H9 (cell line): ENCODE measurements at regions not wholly inside any gene's neighbourhood (a gene's known extent, or its start where the extent isn't known, plus 50 kb on each side); places are given as distances from the start of the nearest gene placed in this dataset.

Experiments
- DNase-seq: peaks from one replicate; pipeline ENCODE4 v3.0.0-alpha.2; 2017
- H2AFZ ChIP-seq: one replicate; pipeline ENCODE4 v1.6.1; 2013; ENCODE audit warnings: mild to moderate bottlenecking, low read length, control low read depth, moderate library complexity
- H2AK5ac ChIP-seq: 2 replicates; pipeline ENCODE4 v1.6.1; 2013; ENCODE audit warnings: low read length, control low read depth, mixed read lengths; ENCODE audit not compliant: insufficient read length
- H2BK120ac ChIP-seq: one replicate; pipeline ENCODE4 v1.6.1; 2013; ENCODE audit warnings: low read depth, mild to moderate bottlenecking, low read length, control low read depth, inconsistent platforms; ENCODE audit not compliant: poor library complexity, severe bottlenecking
- H2BK12ac ChIP-seq: 2 replicates; pipeline ENCODE4 v1.6.1; 2013; ENCODE audit warnings: low read length, control low read depth, mixed read lengths, low read depth; ENCODE audit not compliant: insufficient read length
- H2BK15ac ChIP-seq: 2 replicates; pipeline ENCODE4 v1.6.1; 2013; ENCODE audit warnings: low read depth, low read length, control low read depth
- H2BK20ac ChIP-seq: one replicate; pipeline ENCODE4 v1.6.1; 2013; ENCODE audit warnings: low read depth, mild to moderate bottlenecking, low read length, control low read depth, inconsistent platforms; ENCODE audit not compliant: poor library complexity, severe bottlenecking
- H2BK5ac ChIP-seq: 2 replicates; pipeline ENCODE4 v1.6.1; 2013; ENCODE audit warnings: low read length, control low read depth, mixed read lengths; ENCODE audit not compliant: insufficient read length
- H3K14ac ChIP-seq: 2 replicates; pipeline ENCODE4 v1.6.1; 2013; ENCODE audit warnings: low read length, control low read depth; ENCODE audit not compliant: insufficient read depth
- H3K18ac ChIP-seq: 2 replicates; pipeline ENCODE4 v1.6.1; 2013; ENCODE audit warnings: low read depth, mild to moderate bottlenecking, mixed read lengths, low read length, control low read depth; ENCODE audit not compliant: insufficient read length
- H3K23ac ChIP-seq: 2 replicates; pipeline ENCODE4 v1.6.1; 2013; ENCODE audit warnings: low read length, control low read depth, mixed read lengths, low read depth; ENCODE audit not compliant: insufficient read length
- H3K23me2 ChIP-seq: 2 replicates; pipeline ENCODE4 v1.6.1; 2013; ENCODE audit warnings: low read depth, mild to moderate bottlenecking, mixed read lengths, low read length, control low read depth; ENCODE audit not compliant: insufficient read length, poor library complexity, severe bottlenecking
- H3K27ac ChIP-seq: 2 replicates; pipeline ENCODE4 v1.5.1; 2013; ENCODE audit warnings: low read length, control low read depth, mixed read lengths, low read depth; ENCODE audit not compliant: insufficient read length
- H3K27me3 ChIP-seq: 2 replicates; pipeline ENCODE4 v1.6.1; 2013; ENCODE audit warnings: low read length, control low read depth, inconsistent platforms; ENCODE audit not compliant: insufficient read depth
- H3K4ac ChIP-seq: 2 replicates; pipeline ENCODE4 v1.6.1; 2013; ENCODE audit warnings: low read depth, mild to moderate bottlenecking, control low read depth, inconsistent platforms, low read length, moderate library complexity
- H3K4me1 ChIP-seq: 2 replicates; pipeline ENCODE4 v1.6.1; 2013; ENCODE audit warnings: low read length, control low read depth, inconsistent platforms; ENCODE audit not compliant: insufficient read depth
- H3K4me2 ChIP-seq: 2 replicates; pipeline ENCODE4 v1.6.1; 2013; ENCODE audit warnings: low read length, control low read depth, mixed read lengths; ENCODE audit not compliant: insufficient read length, insufficient read depth
- H3K56ac ChIP-seq: 2 replicates; pipeline ENCODE4 v1.6.1; 2013; ENCODE audit warnings: low read depth, mild to moderate bottlenecking, mixed read lengths, low read length, control low read depth; ENCODE audit not compliant: insufficient read length
- H3K79me1 ChIP-seq: 2 replicates; pipeline ENCODE4 v1.6.1; 2013; ENCODE audit warnings: low read depth, mild to moderate bottlenecking, moderate library complexity, low read length, control low read depth, inconsistent platforms; ENCODE audit not compliant: insufficient read depth, poor library complexity, severe bottlenecking
- H3K79me2 ChIP-seq: 2 replicates; pipeline ENCODE4 v1.6.1; 2013; ENCODE audit warnings: low read length, control low read depth, inconsistent platforms; ENCODE audit not compliant: insufficient read depth
- H3K9ac ChIP-seq: 2 replicates; pipeline ENCODE4 v1.6.1; 2013; ENCODE audit warnings: low read length, control low read depth, mixed read lengths; ENCODE audit not compliant: insufficient read length; ENCODE audit errors: extremely low read depth
- H3K9me3 ChIP-seq: one replicate; pipeline ENCODE4 v1.6.1; 2013; ENCODE audit warnings: low read depth, low read length, inconsistent platforms; ENCODE audit not compliant: control insufficient read depth
- H3T11ph ChIP-seq: one replicate; pipeline ENCODE4 v1.6.1; 2013; ENCODE audit warnings: mild to moderate bottlenecking, low read length, control low read depth, inconsistent platforms
- H4K20me1 ChIP-seq: one replicate; pipeline ENCODE4 v1.6.1; 2013; ENCODE audit not compliant: control insufficient read depth, insufficient read length, insufficient read depth
- H4K5ac ChIP-seq: 2 replicates; pipeline ENCODE4 v1.6.1; 2013; ENCODE audit warnings: low read depth, mild to moderate bottlenecking, mixed read lengths, low read length, control low read depth; ENCODE audit not compliant: insufficient read length
- H4K8ac ChIP-seq: replicated peaks from 2 replicates; pipeline ENCODE4 v1.6.1; 2013; ENCODE audit warnings: low read length, control low read depth, mixed read lengths, low read depth; ENCODE audit not compliant: insufficient read length
- H4K91ac ChIP-seq: 2 replicates; pipeline ENCODE4 v1.6.1; 2013; ENCODE audit warnings: low read depth, mild to moderate bottlenecking, moderate library complexity, mixed read lengths, low read length, control low read depth; ENCODE audit not compliant: insufficient read length
- H3K27ac Mint-ChIP-seq, 3 experiments: 2 replicates in 2 of 3; 3 replicates in 1 of 3; pipeline ENCODE4 v1.8.0; 2020 to 2021; ENCODE audit warnings: mixed read lengths in 3 of 3, mild to moderate bottlenecking in 1 of 3, moderate library complexity in 1 of 3
- H3K27me3 Mint-ChIP-seq: 2 replicates; pipeline ENCODE4 v1.8.0; 2021; ENCODE audit warnings: low read depth, mild to moderate bottlenecking, moderate library complexity, mixed read lengths
- H3K36me3 Mint-ChIP-seq, 3 experiments: 2 replicates in 2 of 3; 3 replicates in 1 of 3; pipeline ENCODE4 v1.8.0; 2020 to 2021; ENCODE audit warnings: low read depth in 3 of 3, mixed read lengths in 3 of 3; ENCODE audit not compliant: insufficient read depth in 1 of 3
- H3K4me1 Mint-ChIP-seq, 2 experiments: 2 replicates each; pipeline ENCODE4 v1.8.0; 2020; ENCODE audit warnings: mixed read lengths in 2 of 2
- H3K4me3 Mint-ChIP-seq, 2 experiments: 2 replicates in 1 of 2; 3 replicates in 1 of 2; pipeline ENCODE4 v1.8.0; 2020 to 2021; ENCODE audit warnings: mild to moderate bottlenecking in 2 of 2, mixed read lengths in 2 of 2, moderate library complexity in 1 of 2
- H3K9me3 Mint-ChIP-seq, 2 experiments: 2 replicates in 1 of 2; 3 replicates in 1 of 2; pipeline ENCODE4 v1.8.0; 2020; ENCODE audit warnings: mild to moderate bottlenecking in 2 of 2, mixed read lengths in 2 of 2, moderate library complexity in 1 of 2
- CTCF ChIP-seq: fragments of 200-600 bp; sonication (generic); conservative IDR thresholded peaks from 3 replicates; pipeline ENCODE4 v1.8.0; 2021; ENCODE audit warnings: antibody characterized with exemption, mild to moderate bottlenecking
- WGBS: extraction: QIAGEN DNeasy Blood & Tissue Kit; methylation state at CpG from one replicate; pipeline ENCODE4 v1.1.7; 2013; ENCODE audit warnings: missing lambda C conversion rate, low lambda C conversion rate, mixed read lengths; ENCODE audit not compliant: insufficient read length; ENCODE audit errors: extremely low coverage; 5-methylcytosine and 5-hydroxymethylcytosine counted together

- H3T11ph ChIP-seq: no peak overlapping the region
- no peak overlapping the region for H3K18ac ChIP-seq
- H4K5ac ChIP-seq: no peak overlapping the region
- H3K4me1 ChIP-seq: no peaks in the 10 kb centered on the region
- no peaks in the 10 kb centered on the region for H4K20me1 ChIP-seq
- H2AFZ ChIP-seq: no peak overlapping the region
- no peaks in the 10 kb centered on the region for H3K4me1 Mint-ChIP-seq
- no peak for DNase-seq
- no peaks in the 10 kb centered on the region for H3K27me3 Mint-ChIP-seq
- H4K8ac ChIP-seq: no peak overlapping the region
- no peak overlapping the region for H2BK20ac ChIP-seq
- no peak overlapping the region for H2BK5ac ChIP-seq
- no peak overlapping the region for H3K27ac ChIP-seq
- H2AK5ac ChIP-seq: no peak overlapping the region
- no peaks in the 10 kb centered on the region for H3K79me2 ChIP-seq
- H2BK15ac ChIP-seq: no peak overlapping the region
- no peak overlapping the region for H4K91ac ChIP-seq
- peaks cover 0 to 4% (median 2%) of the 10 kb centered on the region in 3 experiments; a peak in 2 of 7 replicates for H3K36me3 Mint-ChIP-seq
- no peaks in the 10 kb centered on the region for H3K79me1 ChIP-seq
- no peaks in the 10 kb centered on the region for H3K9me3 ChIP-seq
- no peak overlapping the region for H3K4me3 Mint-ChIP-seq
- no peak overlapping the region for H3K14ac ChIP-seq
- H3K27me3 ChIP-seq: no peaks in the 10 kb centered on the region
- H3K9me3 Mint-ChIP-seq: peaks cover 8 to 10% of the 10 kb centered on the region in 2 experiments; a peak in 3 of 5 replicates
- H2BK120ac ChIP-seq: no peak overlapping the region
- no peaks in the 10 kb centered on the region for H3K23me2 ChIP-seq
- H3K4ac ChIP-seq: no peak overlapping the region
- no peak overlapping the region for H3K9ac ChIP-seq
- H3K56ac ChIP-seq: no peak overlapping the region
- H2BK12ac ChIP-seq: no peak overlapping the region
- no peak overlapping the region for H3K27ac Mint-ChIP-seq
- TF ChIP-seq CTCF: no peak
- no peak overlapping the region for H3K23ac ChIP-seq
- no peak overlapping the region for H3K4me2 ChIP-seq
- no CpG with 5 or more reads among the region's 1 CpG for WGBS
Measured at GRCh38 chr12:40171501-40171900, 53.3 kb upstream of the LRRK2 start.
